C4-2B (cell line): ENCODE measurements at regions not wholly inside any gene's neighbourhood (a gene's known extent, or its start where the extent isn't known, plus 50 kb on each side); places are given as distances from the start of the nearest gene placed in this dataset.

ENCODE experiments used
- ZFX ChIP-seq: fragments of 450-650 bp; IDR thresholded peaks from 2 replicates; pipeline ENCODE4 v1.6.1; 2017
- TF ChIP-seq, protein P1 (sequence below): fragments of 450-650 bp; conservative IDR thresholded peaks from 2 replicates; pipeline ENCODE4 v1.5.1; 2017; ENCODE audit warnings: mild to moderate bottlenecking

GRCh38 chr7:124322561-124322960 lies 289.7 kb upstream of the TMEM229A start:
- TF ChIP-seq, protein P1, sequence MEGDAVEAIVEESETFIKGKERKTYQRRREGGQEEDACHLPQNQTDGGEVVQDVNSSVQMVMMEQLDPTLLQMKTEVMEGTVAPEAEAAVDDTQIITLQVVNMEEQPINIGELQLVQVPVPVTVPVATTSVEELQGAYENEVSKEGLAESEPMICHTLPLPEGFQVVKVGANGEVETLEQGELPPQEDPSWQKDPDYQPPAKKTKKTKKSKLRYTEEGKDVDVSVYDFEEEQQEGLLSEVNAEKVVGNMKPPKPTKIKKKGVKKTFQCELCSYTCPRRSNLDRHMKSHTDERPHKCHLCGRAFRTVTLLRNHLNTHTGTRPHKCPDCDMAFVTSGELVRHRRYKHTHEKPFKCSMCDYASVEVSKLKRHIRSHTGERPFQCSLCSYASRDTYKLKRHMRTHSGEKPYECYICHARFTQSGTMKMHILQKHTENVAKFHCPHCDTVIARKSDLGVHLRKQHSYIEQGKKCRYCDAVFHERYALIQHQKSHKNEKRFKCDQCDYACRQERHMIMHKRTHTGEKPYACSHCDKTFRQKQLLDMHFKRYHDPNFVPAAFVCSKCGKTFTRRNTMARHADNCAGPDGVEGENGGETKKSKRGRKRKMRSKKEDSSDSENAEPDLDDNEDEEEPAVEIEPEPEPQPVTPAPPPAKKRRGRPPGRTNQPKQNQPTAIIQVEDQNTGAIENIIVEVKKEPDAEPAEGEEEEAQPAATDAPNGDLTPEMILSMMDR: no peak
- no peak for TF ChIP-seq ZFX
